ENCODE measurements at regions not wholly inside any gene's neighbourhood (a gene's known extent, or its start where the extent isn't known, plus 50 kb on each side); places are given as distances from the start of the nearest gene placed in this dataset.

DNA sequence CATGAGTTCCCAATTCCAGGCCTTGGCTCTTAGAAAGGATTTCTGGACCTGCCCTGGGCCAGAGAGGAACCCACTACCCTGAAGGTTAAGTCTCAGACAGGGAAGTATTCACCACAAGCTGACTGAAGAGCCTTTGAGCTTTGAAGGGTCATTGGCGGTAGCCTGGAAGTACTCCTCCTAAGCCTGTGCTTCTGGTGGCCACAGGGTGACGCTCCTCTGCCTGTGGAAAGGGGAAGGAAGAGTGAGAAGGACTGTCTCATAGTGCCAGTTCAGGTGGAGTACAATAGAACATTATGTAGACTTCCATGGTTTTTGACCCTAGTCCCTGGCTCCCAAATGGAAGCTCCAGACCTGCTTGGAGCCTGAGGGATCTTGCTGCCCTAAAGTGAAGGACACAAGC, 1233.2 kb upstream of the CDH6 start:
- TF ChIP-seq, protein P1, sequence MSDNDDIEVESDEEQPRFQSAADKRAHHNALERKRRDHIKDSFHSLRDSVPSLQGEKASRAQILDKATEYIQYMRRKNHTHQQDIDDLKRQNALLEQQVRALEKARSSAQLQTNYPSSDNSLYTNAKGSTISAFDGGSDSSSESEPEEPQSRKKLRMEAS (IDR thresholded peaks at IDR 0.05) = no peak
- TF ChIP-seq REST (IDR thresholded peaks at IDR 0.05; ENCODE audit: low read depth) (no peak), CEBPB (IDR thresholded peaks at IDR 0.05) (no peak), FOXM1 (IDR thresholded peaks at IDR 0.05; ENCODE audit: borderline replicate concordance, low read depth) (no peak), TAF1 (IDR thresholded peaks at IDR 0.05; ENCODE audit: low read depth) (no peak), ZBTB7A (IDR thresholded peaks at IDR 0.05; ENCODE audit: low read depth) (no peak), RAD21 (IDR thresholded peaks at IDR 0.05; ENCODE audit: low read depth) (no peak)

DNA sequence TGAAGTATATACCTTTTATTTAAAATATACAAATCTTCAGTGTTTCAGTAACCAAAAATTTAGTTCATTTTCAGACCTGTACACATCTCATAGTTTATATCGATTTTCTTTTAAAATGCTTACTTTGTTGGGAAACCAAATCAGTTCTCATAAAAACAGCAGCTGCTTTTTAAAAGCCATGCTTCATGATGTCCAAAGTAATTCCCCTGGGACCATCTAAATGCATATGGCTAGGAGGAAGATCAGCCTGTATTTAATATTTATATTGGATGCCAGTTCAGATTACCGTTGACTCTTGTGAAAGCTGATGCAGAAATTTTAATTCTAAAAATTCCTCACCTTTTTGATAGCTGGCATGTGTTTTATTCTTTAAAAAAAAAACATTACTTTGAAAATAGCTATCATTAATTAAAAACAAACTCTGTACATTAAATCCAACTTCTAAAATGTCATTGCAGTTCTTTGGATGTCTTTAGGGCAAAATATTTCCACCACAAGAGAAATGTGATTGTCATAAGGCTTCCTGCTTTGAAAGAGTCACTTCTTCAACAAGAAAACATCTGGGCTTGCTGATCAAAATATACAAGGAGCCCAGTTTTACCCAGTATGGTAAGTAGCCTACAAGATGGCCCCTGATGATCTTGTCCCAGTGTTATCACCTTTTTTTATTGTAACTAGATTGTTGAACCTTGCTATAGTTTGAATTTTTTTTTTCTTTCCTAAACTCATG, 1242.9 kb upstream of the CDH6 start:
- TF ChIP-seq TCF12 (IDR thresholded peaks at IDR 0.05; ENCODE audit: low read depth) = no peak

DNA sequence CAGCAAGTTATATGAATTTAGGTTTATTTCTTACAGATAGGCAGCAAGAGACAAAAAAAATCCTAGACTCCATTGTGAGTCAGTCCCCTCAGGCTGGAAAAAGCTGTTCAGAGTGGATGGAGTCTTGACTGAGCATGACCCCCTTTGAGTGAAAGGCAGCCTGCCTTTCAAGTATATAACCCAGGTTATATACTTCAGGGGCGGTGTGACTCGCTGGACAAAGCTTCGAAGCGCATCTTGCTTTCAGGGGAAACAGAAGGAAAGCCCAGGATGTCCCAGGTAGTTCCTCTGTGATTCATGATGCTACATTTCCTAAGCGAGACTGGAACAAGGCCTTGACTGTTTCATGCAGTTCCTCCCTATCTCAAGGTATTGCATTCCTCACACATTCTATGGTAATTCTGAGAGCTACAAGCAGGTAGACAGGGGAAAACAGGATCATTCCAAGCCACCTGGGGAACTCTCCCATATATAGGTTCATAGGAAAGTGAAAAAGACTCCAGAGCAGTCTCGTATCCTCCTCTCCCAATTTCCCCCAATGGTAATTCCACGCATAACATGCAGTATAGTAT, 1244.1 kb upstream of the CDH6 start:
- TF ChIP-seq ZBTB7A (IDR thresholded peaks at IDR 0.05; ENCODE audit: low read depth) = no peak
- TF ChIP-seq, protein P1 (IDR thresholded peaks at IDR 0.05) = no peak
- TF ChIP-seq USF1 (IDR thresholded peaks at IDR 0.05) = no peak
- no peak for TF ChIP-seq EGR1 (IDR thresholded peaks at IDR 0.05)
- TF ChIP-seq TAF1 (IDR thresholded peaks at IDR 0.05; ENCODE audit: low read depth) = no peak
- no peak for TF ChIP-seq CREB1 (IDR thresholded peaks at IDR 0.05; ENCODE audit: low read depth)
- TF ChIP-seq YY1 (IDR thresholded peaks at IDR 0.05; ENCODE audit: low read depth) = no peak
- no peak for TF ChIP-seq REST (IDR thresholded peaks at IDR 0.05; ENCODE audit: low read depth)
- no peak for TF ChIP-seq NFIC (IDR thresholded peaks at IDR 0.05)
- no peak for TF ChIP-seq EP300 (IDR thresholded peaks at IDR 0.05; ENCODE audit: borderline replicate concordance)
- TF ChIP-seq CEBPB (IDR thresholded peaks at IDR 0.05) = no peak
- TF ChIP-seq FOXM1 (IDR thresholded peaks at IDR 0.05; ENCODE audit: borderline replicate concordance, low read depth) = no peak
- no peak for TF ChIP-seq TEAD4 (IDR thresholded peaks at IDR 0.05)
- no peak for TF ChIP-seq TCF12 (IDR thresholded peaks at IDR 0.05; ENCODE audit: low read depth)
- TF ChIP-seq RAD21 (IDR thresholded peaks at IDR 0.05; ENCODE audit: low read depth) = no peak

DNA sequence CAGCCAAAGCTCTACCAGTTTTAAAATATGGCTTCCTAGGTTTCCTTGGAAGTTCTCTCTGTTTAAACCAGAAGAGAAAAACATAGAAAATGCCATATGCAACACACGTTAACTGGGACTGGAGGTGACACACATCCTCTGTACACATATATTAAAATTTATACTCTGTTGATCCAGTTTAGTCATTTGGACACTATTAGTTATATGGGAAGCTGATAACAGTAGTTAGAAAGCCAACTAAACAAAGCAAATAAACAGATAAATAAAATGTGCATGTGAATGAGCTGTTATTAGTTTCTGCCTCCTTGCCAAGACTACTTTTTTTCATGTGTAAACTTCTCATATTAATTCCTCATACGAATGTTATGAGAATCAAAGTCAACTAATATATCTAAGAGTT, 1249.2 kb upstream of the CDH6 start:
- TF ChIP-seq EGR1 (IDR thresholded peaks at IDR 0.05) (no peak), NFIC (IDR thresholded peaks at IDR 0.05) (no peak), ZBTB7A (IDR thresholded peaks at IDR 0.05; ENCODE audit: low read depth) (no peak), TCF12 (IDR thresholded peaks at IDR 0.05; ENCODE audit: low read depth) (no peak), TAF1 (IDR thresholded peaks at IDR 0.05; ENCODE audit: low read depth) (no peak), USF1 (IDR thresholded peaks at IDR 0.05) (no peak), RAD21 (IDR thresholded peaks at IDR 0.05; ENCODE audit: low read depth) (no peak), REST (IDR thresholded peaks at IDR 0.05; ENCODE audit: low read depth) (no peak), EP300 (IDR thresholded peaks at IDR 0.05; ENCODE audit: borderline replicate concordance) (no peak), YY1 (IDR thresholded peaks at IDR 0.05; ENCODE audit: low read depth) (no peak), CEBPB (IDR thresholded peaks at IDR 0.05) (no peak), FOXM1 (IDR thresholded peaks at IDR 0.05; ENCODE audit: borderline replicate concordance, low read depth) (no peak), TEAD4 (IDR thresholded peaks at IDR 0.05) (no peak), CREB1 (IDR thresholded peaks at IDR 0.05; ENCODE audit: low read depth) (no peak)
- TF ChIP-seq, protein P1 (IDR thresholded peaks at IDR 0.05) = no peak

All from Ishikawa (cell line).